Activated CD8-positive, alpha-beta T cell treated with anti-CD3 and anti-CD28 coated beads for 36 hours (primary cell): ENCODE measurements at regions not wholly inside any gene's neighbourhood (a gene's known extent, or its start where the extent isn't known, plus 50 kb on each side); places are given as distances from the start of the nearest gene placed in this dataset.

Source experiments
- ATAC-seq: fragments of 200-7000 bp; cut with Tn5 transposase; one replicate; pipeline ENCODE4 v1.10.0; 2021; ENCODE audit warnings: mild to moderate bottlenecking, moderate library complexity
- CTCF ChIA-PET: fragments of 350-600 bp; sonication (Branson Sonifier 250); formaldehyde crosslinking; loops from one replicate; lab custom pipeline; 2021; ENCODE audit warnings: antibody characterized with exemption; lab: Charles Lee
- POLR2A ChIA-PET: fragments of 350-600 bp; sonication (Branson Sonifier 250); formaldehyde crosslinking; loops from one replicate; lab custom pipeline; 2021; ENCODE audit warnings: antibody characterized with exemption; lab: Charles Lee
- DNase-seq: peaks from one replicate; pipeline ENCODE4 v3.0.0-alpha.2; 2020
- H3K27ac Mint-ChIP-seq: one replicate; pipeline ENCODE4 v1.8.0; 2021; ENCODE audit warnings: mild to moderate bottlenecking, mixed read lengths
- H3K27me3 Mint-ChIP-seq: one replicate; pipeline ENCODE4 v1.8.0; 2021; ENCODE audit warnings: mixed read lengths
- H3K36me3 Mint-ChIP-seq: one replicate; pipeline ENCODE4 v1.8.0; 2021; ENCODE audit warnings: low read depth, mixed read lengths
- H3K4me1 Mint-ChIP-seq: one replicate; pipeline ENCODE4 v1.8.0; 2021; ENCODE audit warnings: low read depth, mixed read lengths
- H3K4me3 Mint-ChIP-seq: one replicate; pipeline ENCODE4 v1.8.0; 2021; ENCODE audit warnings: mild to moderate bottlenecking, moderate library complexity, mixed read lengths
- H3K9me3 Mint-ChIP-seq: one replicate; pipeline ENCODE4 v1.8.0; 2021; ENCODE audit warnings: mixed read lengths
- intact Hi-C: fragments of 100-400 bp; cut with micrococcal nuclease; formaldehyde crosslinking; loops from one replicate; pipeline ENCODE4 v1.10.0; 2022
- TF ChIP-seq, protein P1 (sequence below): fragments of 200-600 bp; IDR thresholded peaks from one replicate; pipeline ENCODE4 v1.8.0; 2022; ENCODE audit warnings: antibody characterized with exemption, mild to moderate bottlenecking

DNA sequence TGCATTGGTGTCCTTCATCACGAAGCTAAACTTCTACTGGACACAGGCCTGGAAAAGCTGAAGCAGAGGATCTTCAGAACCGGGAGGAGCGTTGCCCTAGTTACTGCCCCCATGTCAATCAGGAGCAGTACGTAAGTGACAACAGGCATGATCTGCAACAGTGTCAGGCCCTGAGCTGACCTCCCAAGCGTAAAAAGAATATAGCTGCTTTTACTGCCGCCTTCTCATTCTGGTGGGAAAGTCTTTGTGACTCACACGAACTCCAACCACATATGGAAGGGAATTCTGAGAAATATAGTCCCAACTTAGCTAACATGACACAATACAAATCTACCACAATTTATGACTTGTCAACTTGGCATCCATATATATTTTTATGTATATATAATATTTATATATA, 1007.7 kb upstream of the CDH2 start:
- TF ChIP-seq, protein P1, sequence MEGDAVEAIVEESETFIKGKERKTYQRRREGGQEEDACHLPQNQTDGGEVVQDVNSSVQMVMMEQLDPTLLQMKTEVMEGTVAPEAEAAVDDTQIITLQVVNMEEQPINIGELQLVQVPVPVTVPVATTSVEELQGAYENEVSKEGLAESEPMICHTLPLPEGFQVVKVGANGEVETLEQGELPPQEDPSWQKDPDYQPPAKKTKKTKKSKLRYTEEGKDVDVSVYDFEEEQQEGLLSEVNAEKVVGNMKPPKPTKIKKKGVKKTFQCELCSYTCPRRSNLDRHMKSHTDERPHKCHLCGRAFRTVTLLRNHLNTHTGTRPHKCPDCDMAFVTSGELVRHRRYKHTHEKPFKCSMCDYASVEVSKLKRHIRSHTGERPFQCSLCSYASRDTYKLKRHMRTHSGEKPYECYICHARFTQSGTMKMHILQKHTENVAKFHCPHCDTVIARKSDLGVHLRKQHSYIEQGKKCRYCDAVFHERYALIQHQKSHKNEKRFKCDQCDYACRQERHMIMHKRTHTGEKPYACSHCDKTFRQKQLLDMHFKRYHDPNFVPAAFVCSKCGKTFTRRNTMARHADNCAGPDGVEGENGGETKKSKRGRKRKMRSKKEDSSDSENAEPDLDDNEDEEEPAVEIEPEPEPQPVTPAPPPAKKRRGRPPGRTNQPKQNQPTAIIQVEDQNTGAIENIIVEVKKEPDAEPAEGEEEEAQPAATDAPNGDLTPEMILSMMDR, result no peak
- no peak for ATAC-seq
- Mint-ChIP-seq H3K36me3 (no peaks in the 10 kb centered on the region), H3K4me1 (no peaks in the 10 kb centered on the region), H3K9me3 (peaks cover 5% of the 10 kb centered on the region), H3K4me3 (no peak overlapping the region), H3K27ac (no peak overlapping the region), H3K27me3 (no peaks in the 10 kb centered on the region)
- ChIA-PET POLR2A (no interaction called here), CTCF (no interaction called here)
- intact Hi-C loops, result no loop called here
- DNase-seq, result no peak

GRCh38 chr18:29181151-29181901, 1004.4 kb upstream of the CDH2 start:
- ChIA-PET POLR2A (no interaction called here), CTCF (no interaction called here)
- TF ChIP-seq, protein P1, result no peak
- H3K9me3 Mint-ChIP-seq, result peaks cover 6% of the 10 kb centered on the region
- intact Hi-C loops, result no loop called here
- no peak overlapping the region for H3K27ac Mint-ChIP-seq
- no peak overlapping the region for H3K4me3 Mint-ChIP-seq
- H3K36me3 Mint-ChIP-seq, result no peaks in the 10 kb centered on the region
- DNase-seq (no peak), ATAC-seq (no peak)
- no peaks in the 10 kb centered on the region for H3K4me1 Mint-ChIP-seq
- H3K27me3 Mint-ChIP-seq, result no peaks in the 10 kb centered on the region

- ChIA-PET POLR2A (no interaction called here), CTCF (no interaction called here)
- ATAC-seq, result no peak
- DNase-seq, result no peak
- Mint-ChIP-seq H3K4me1 (no peaks in the 10 kb centered on the region), H3K27ac (no peak overlapping the region), H3K36me3 (no peaks in the 10 kb centered on the region), H3K9me3 (peaks cover 5% of the 10 kb centered on the region), H3K27me3 (no peaks in the 10 kb centered on the region), H3K4me3 (no peak overlapping the region)
- intact Hi-C loops, result no loop called here
- TF ChIP-seq, protein P1, result no peak
Observed at GRCh38 chr18:29176681-29177080, 999.8 kb upstream of the CDH2 start.

DNA sequence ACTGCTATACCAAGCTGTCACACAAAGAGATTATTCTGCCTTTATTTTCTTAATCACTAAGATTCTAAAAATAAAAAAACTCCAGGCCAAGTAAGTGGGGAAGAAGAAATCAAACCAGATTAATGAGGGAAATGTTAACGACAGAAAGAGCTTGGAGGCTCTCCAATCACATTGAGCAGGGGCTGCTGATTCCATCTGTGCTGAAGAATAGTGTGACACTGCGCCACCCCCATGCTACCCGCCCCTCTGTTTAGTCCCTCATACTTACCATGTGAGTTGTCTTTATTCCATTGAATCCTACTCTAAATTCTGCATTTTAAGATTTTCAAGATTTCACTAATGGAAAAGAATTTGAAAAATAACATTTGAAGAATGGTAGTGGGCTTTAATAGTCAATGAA, 998.0 kb upstream of the CDH2 start:
- POLR2A ChIA-PET, result interaction anchor here (0.6 kb wide), 1 partner anchor 1544 kb away, joined by 3 read pairs; no protein-coding TSS in a partner anchor
- Mint-ChIP-seq H3K9me3 (peaks cover 9% of the 10 kb centered on the region), H3K4me1 (no peaks in the 10 kb centered on the region), H3K36me3 (no peaks in the 10 kb centered on the region), H3K27me3 (no peaks in the 10 kb centered on the region), H3K4me3 (no peak overlapping the region), H3K27ac (no peak overlapping the region)
- TF ChIP-seq, protein P1, result no peak
- intact Hi-C loops, result no loop called here
- no peak for DNase-seq
- no peak for ATAC-seq
- CTCF ChIA-PET, result no interaction called here

- no peak for DNase-seq
- no peak for ATAC-seq
- POLR2A ChIA-PET, result no interaction called here
- Mint-ChIP-seq H3K27ac (no peak overlapping the region), H3K27me3 (no peaks in the 10 kb centered on the region), H3K4me1 (no peaks in the 10 kb centered on the region), H3K9me3 (peaks cover 10% of the 10 kb centered on the region), H3K36me3 (no peaks in the 10 kb centered on the region), H3K4me3 (no peak overlapping the region)
- TF ChIP-seq, protein P1, result no peak
- intact Hi-C loops, result no loop called here
- CTCF ChIA-PET, result no interaction called here
Observed at GRCh38 chr18:29172756-29173067, 995.8 kb upstream of the CDH2 start.
